Suprapubic skin (tissue), 4 donors: ENCODE measurements at regions not wholly inside any gene's neighbourhood (a gene's known extent, or its start where the extent isn't known, plus 50 kb on each side); places are given as distances from the start of the nearest gene placed in this dataset.

ENCODE experiments used
- CTCF ChIP-seq, 2 donors: fragments of 200-600 bp in 1 of 2; fragments of 450-650 bp in 1 of 2; sonication (generic) in 1 of 2; IDR thresholded peaks; one replicate each; pipeline ENCODE4 v1.5.1; 2016 to 2019; ENCODE audit warnings: antibody characterized with exemption in 2 of 2, mild to moderate bottlenecking in 1 of 2, moderate library complexity in 1 of 2
- EP300 ChIP-seq: sonication (generic); formaldehyde crosslinking; IDR thresholded peaks from one replicate; pipeline ENCODE4 v1.6.1; 2017; ENCODE audit warnings: antibody characterized with exemption
- POLR2AphosphoS5 ChIP-seq, 3 donors: sonication (generic); formaldehyde crosslinking; IDR thresholded peaks; one replicate each; pipeline ENCODE4 v1.6.1; 2017; ENCODE audit warnings: antibody characterized with exemption in 3 of 3

DNA sequence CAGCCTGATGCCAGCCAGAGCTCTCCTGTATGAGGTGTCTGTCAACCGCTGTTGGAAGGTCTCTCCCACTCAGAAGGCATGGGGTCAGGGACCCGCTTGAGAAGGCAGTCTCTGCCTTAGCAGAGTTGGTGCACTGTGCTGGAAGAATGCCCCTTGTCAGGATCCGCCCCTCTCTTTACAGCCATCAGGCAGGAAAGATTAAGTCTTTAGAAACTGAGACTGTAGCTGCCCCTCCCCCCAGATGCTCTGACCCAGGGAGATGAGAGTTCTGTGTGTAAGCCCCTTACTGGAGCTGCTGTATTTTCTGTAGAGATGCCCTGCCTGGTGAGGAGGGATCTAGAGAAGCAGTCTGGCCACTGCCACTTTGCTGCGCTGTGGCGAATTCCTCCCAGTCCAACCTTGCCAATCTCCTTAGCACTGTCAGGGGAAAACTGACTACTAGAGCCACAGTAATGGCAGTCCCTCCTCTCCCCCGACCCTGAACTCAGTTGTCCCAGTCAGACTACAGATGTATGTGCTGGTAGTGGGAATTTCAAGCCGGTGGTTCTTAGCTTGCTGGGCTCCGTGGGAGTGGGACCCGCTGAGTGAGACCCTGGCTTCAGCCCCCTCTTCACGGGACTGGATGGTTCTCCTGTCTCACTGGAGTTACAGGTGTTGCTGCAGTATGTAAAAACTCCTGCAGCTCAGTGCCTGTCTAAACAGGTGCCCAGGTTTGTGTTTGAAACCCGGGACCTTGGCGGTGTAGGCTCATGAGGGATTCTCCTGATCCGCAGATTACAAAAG lies 285.5 kb upstream of the ZWINT start:
- TF ChIP-seq EP300 (no peak), CTCF (IDR thresholded peaks at IDR 0.05) (no peak), POLR2AphosphoS5 (IDR thresholded peaks at IDR 0.05) (no peak)
